HG03025 (cell line): ENCODE measurements at regions not wholly inside any gene's neighbourhood (a gene's known extent, or its start where the extent isn't known, plus 50 kb on each side); places are given as distances from the start of the nearest gene placed in this dataset.
A peak's percentile ranks its signal among the peaks of the same experiment; 100 is the strongest.

ENCODE experiments used
- ATAC-seq: cut with Tn5 transposase; IDR thresholded peaks from one replicate; pipeline ENCODE4 v1.9.1; 2021; ENCODE audit warnings: mild to moderate bottlenecking, moderate library complexity; ENCODE audit not compliant: unreplicated experiment, low FRiP score

GRCh38 chr4:4776335-4776734 lies 83.1 kb upstream of the MSX1 start:
- no peak for ATAC-seq

- no peak for ATAC-seq
These were observed 83.9 kb upstream of the MSX1 start for GRCh38 chr4:4775493-4776004.

- ATAC-seq: no peak
These were observed 86.9 kb upstream of the MSX1 start for GRCh38 chr4:4772534-4772933.

GRCh38 chr4:4771160-4771559 lies 88.3 kb upstream of the MSX1 start:
- ATAC-seq: no peak

DNA sequence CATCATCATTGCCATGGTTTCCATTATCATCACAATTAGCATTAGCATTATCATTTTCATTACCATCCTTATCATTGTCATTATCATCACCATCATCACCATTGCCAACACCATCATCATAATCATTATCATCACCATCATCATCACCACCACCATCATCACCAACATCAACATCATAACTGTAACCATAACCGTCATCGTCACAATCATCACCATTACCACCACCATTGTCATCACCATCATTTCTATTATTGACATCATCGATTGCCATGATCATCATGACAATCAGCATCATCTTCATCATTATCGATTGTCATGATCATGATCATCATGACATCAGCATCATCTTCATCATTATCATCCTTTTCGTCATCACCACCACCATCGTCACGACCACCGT lies 88.9 kb upstream of the MSX1 start:
- ATAC-seq: no peak

DNA sequence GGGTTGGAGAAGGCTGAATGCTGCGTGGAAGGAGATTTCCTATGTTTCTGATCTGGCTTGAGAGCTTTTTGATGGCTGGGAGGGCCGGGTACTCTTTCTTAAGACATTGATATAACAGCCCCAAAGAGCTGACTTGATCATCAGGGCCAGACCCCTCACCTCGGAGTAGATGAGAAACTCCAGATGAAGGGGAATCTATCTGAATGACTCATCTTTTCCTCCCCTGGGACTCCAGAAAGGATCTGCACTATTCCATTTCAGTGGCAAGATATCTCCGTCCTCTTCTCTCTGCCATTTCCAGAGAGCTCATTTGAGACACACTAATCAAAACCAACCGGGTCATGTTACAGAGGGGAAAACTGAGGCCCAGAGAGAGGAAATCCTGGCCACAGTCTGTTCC lies 92.9 kb upstream of the MSX1 start:
- ATAC-seq: no peak

DNA sequence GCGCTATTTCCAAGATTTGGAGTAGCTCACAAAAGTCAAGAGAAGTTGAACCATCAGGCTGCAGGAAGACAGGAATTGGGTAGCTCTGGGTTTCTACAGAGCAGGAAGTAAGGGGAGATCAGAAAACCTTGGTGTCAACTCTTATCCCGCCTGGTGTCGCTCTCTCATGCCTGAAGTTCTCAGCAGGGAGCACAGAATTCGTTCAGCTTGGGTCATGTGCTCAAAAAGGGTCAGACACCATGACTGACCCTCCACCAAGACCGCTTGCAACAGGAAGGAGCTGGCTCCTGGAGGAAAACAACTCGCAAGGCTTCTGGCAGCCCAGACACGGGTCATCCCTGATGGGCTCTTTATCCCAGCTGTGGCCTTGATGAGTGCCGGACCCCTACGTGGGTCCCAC lies 93.7 kb upstream of the MSX1 start:
- ATAC-seq: no peak

DNA sequence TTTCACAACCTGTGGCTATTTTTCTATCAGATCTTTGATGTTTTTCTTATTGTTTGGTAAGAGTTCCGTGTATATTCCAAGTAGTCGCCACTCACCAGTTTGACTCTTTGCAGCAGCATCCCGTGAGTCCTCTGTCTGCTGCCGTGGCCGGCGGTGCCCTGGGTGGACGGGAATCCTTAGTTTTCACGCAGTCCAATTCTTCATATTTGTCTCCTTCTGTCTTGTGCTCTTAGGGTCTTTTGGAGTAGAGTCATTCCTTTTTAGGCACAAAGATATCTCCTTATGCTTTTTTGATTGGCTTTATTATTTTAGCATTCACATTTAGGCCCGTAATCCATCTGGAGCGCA lies 94.9 kb upstream of the MSX1 start:
- ATAC-seq: no peak

GRCh38 chr4:4763822-4764557 lies 95.5 kb upstream of the MSX1 start:
- no peak for ATAC-seq

GRCh38 chr4:4762909-4763821 lies 96.3 kb upstream of the MSX1 start:
- peak; percentile 90 for ATAC-seq

- ATAC-seq: no peak
These were observed 97.2 kb upstream of the MSX1 start for GRCh38 chr4:4762300-4762699.

GRCh38 chr4:4761128-4761982 lies 98.1 kb upstream of the MSX1 start:
- no peak for ATAC-seq

DNA sequence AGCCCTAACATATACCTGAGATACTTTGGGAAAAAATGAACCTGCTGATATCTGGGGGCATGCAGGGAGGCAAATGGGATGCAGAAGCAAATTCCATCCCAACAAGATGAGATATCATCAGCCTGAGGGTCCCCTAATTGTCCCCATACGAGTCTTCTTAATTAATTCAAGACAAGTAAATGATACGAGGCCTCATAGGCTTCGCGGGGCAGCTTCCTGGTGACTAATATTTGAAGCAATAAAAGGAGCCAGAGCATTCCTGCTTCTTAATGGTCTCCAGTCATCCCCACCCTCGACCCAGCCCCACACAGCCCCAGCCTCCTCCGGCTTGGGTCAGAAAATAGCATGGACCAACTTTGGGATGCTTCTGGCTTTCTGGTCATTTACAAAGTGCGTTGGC lies 99.6 kb upstream of the MSX1 start:
- no peak for ATAC-seq

- no peak for ATAC-seq
These were observed 100.2 kb upstream of the MSX1 start for GRCh38 chr4:4759232-4759631.

DNA sequence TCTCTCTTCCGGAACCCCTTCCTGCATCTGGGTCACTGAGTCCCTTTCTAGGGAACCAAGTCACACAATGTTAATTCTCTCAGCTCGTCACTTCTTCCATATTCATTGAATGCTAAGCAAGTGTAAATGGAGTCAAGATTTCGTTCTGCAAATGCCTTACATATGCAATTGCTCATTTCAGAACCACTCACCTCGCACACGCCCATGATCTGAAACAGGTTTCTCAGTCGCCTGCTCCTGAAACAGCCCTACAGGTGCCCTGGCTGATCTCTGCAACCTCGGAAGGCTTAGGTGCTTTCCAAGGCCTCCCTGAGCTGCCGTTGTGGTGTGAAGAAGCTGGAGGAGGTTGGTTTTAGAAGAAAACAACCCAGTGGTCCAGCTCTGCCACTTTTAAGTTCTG lies 100.8 kb upstream of the MSX1 start:
- no peak for ATAC-seq

- no peak for ATAC-seq
These were observed 104.2 kb upstream of the MSX1 start for GRCh38 chr4:4755306-4755705.

DNA sequence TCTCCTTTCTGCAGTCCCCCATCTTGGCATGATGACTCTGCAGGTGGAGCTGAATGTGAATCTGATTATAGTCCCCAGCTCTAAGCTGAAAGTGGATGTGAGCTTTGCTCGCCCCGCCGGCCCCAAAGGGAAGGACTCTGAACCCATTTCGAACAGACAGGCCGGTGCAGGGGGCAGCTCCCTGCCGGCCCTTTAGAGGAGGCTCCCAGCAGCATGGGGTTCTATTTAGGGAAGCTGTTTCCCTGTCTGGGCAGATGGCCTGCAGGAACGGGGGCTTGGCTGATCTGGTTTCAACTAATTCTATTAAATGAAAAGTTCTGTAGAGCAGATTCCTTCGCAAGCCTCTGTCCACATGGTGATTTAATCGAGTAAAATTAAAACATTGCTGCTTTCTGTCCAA lies 104.8 kb upstream of the MSX1 start:
- no peak for ATAC-seq

- ATAC-seq: no peak
These were observed 105.8 kb upstream of the MSX1 start for GRCh38 chr4:4753643-4754042.

- ATAC-seq: no peak
These were observed 106.7 kb upstream of the MSX1 start for GRCh38 chr4:4752576-4753401.

DNA sequence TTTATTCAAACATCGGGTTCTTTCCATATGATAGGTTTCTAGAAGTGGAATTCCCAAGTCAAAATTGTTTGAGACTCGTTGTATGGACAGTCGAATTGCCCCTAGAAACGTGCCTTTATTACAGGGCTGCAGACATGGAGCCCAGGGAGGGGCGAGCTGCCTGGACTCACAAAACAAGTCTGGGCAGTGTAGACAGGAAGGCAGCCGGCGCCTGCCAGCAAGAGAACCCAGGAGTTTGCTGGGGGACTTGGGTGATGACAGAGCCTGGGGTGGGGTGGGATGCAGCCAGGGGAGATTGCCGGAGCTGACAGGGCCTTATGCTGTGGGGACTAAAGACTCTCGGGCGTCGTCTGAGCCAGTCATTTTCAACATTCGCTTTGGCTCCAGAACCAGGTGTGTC lies 107.4 kb upstream of the MSX1 start:
- ATAC-seq: no peak
